DND-41 (cell line): ENCODE measurements at regions not wholly inside any gene's neighbourhood (a gene's known extent, or its start where the extent isn't known, plus 50 kb on each side); places are given as distances from the start of the nearest gene placed in this dataset.

Source experiments
- EZH2 ChIP-seq: IDR thresholded peaks from 3 replicates; pipeline ENCODE4 v1.6.1; 2012; ENCODE audit warnings: borderline replicate concordance, low read depth, mild to moderate bottlenecking, moderate library complexity, low read length, inconsistent platforms; ENCODE audit not compliant: severe bottlenecking
- TF ChIP-seq, protein P1 (sequence below): IDR thresholded peaks from 2 replicates; pipeline ENCODE4 v1.5.1; 2012; ENCODE audit warnings: borderline replicate concordance, low read length, moderate library complexity, mild to moderate bottlenecking; ENCODE audit not compliant: poor library complexity, severe bottlenecking; ENCODE audit errors: extremely low read depth

- TF ChIP-seq, protein P1, sequence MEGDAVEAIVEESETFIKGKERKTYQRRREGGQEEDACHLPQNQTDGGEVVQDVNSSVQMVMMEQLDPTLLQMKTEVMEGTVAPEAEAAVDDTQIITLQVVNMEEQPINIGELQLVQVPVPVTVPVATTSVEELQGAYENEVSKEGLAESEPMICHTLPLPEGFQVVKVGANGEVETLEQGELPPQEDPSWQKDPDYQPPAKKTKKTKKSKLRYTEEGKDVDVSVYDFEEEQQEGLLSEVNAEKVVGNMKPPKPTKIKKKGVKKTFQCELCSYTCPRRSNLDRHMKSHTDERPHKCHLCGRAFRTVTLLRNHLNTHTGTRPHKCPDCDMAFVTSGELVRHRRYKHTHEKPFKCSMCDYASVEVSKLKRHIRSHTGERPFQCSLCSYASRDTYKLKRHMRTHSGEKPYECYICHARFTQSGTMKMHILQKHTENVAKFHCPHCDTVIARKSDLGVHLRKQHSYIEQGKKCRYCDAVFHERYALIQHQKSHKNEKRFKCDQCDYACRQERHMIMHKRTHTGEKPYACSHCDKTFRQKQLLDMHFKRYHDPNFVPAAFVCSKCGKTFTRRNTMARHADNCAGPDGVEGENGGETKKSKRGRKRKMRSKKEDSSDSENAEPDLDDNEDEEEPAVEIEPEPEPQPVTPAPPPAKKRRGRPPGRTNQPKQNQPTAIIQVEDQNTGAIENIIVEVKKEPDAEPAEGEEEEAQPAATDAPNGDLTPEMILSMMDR: no peak
- no peak for TF ChIP-seq EZH2
Observed at GRCh38 chr18:11260961-11261461, 111.6 kb upstream of the PIEZO2 start.
